Fibroblast of lung (primary cell): ENCODE measurements at regions not wholly inside any gene's neighbourhood (a gene's known extent, or its start where the extent isn't known, plus 50 kb on each side); places are given as distances from the start of the nearest gene placed in this dataset.

Experiments
- DNase-seq, 2 donors: peaks; one replicate each; pipeline versions ENCODE4 v3.0.0 to v3.0.0-alpha.2; 2010; ENCODE audit warnings: low read depth in 2 of 2
- H2AFZ ChIP-seq: 2 replicates; pipeline ENCODE4 v1.5.1; 2012; ENCODE audit warnings: low read length, control low read depth, inconsistent platforms
- H3K27ac ChIP-seq: 2 replicates; pipeline ENCODE4 v1.5.1; 2011; ENCODE audit warnings: low read length, control low read depth; ENCODE audit not compliant: insufficient read depth
- H3K27me3 ChIP-seq: 2 replicates; pipeline ENCODE4 v1.5.1; 2011; ENCODE audit warnings: mild to moderate bottlenecking, low read length; ENCODE audit not compliant: control insufficient read depth, insufficient read depth
- H3K36me3 ChIP-seq: 2 replicates; pipeline ENCODE4 v1.5.1; 2011; ENCODE audit warnings: low read length; ENCODE audit not compliant: control insufficient read depth, insufficient read depth
- H3K4me1 ChIP-seq: 2 replicates; pipeline ENCODE4 v1.5.1; 2011; ENCODE audit warnings: low read length; ENCODE audit not compliant: control insufficient read depth, insufficient read depth; ENCODE audit errors: extremely low read depth
- H3K4me2 ChIP-seq: 2 replicates; pipeline ENCODE4 v1.5.1; 2011; ENCODE audit warnings: low read length, control low read depth; ENCODE audit not compliant: insufficient read depth; ENCODE audit errors: extremely low read depth
- H3K4me3 ChIP-seq, 4 experiments: fragments of 200-600 bp in 1 of 4; sonication (generic) in 1 of 4; replicated peaks in 1 of 4; 2 replicates each; pipeline ENCODE4 v1.5.1; 2011 to 2016; ENCODE audit warnings: low read length in 4 of 4, low read depth in 3 of 4, mild to moderate bottlenecking in 3 of 4, control low read depth in 2 of 4, inconsistent platforms in 1 of 4, mixed read lengths in 1 of 4; ENCODE audit not compliant: insufficient read depth in 1 of 4; ENCODE audit errors: control extremely low read depth in 1 of 4
- H3K79me2 ChIP-seq: 2 replicates; pipeline ENCODE4 v1.5.1; 2012; ENCODE audit warnings: mild to moderate bottlenecking, low read length, inconsistent platforms; ENCODE audit not compliant: control insufficient read depth, insufficient read depth
- H3K9ac ChIP-seq: 2 replicates; pipeline ENCODE4 v1.5.1; 2011; ENCODE audit warnings: mild to moderate bottlenecking, low read length, control low read depth; ENCODE audit not compliant: insufficient read depth
- H3K9me3 ChIP-seq: 2 replicates; pipeline ENCODE4 v1.5.1; 2012; ENCODE audit warnings: low read depth, low read length; ENCODE audit not compliant: control insufficient read depth, insufficient read depth
- H4K20me1 ChIP-seq: 2 replicates; pipeline ENCODE4 v1.5.1; 2011; ENCODE audit warnings: low read length; ENCODE audit not compliant: control insufficient read depth, insufficient read depth; ENCODE audit errors: extremely low read depth
- EZH2 ChIP-seq: IDR thresholded peaks from 2 replicates; pipeline ENCODE4 v1.5.1; 2012; ENCODE audit warnings: low read length, control low read depth, mild to moderate bottlenecking; ENCODE audit errors: missing control alignments
- TF ChIP-seq, protein P1 (sequence below), 2 donors: IDR thresholded peaks in 1 of 2; conservative IDR thresholded peaks in 1 of 2; 1 replicate in 1 of 2; 2 replicates in 1 of 2; pipeline ENCODE4 v1.5.1; 2011 to 2012; ENCODE audit warnings: low read length in 2 of 2, control low read depth in 1 of 2, inconsistent platforms in 1 of 2, low read depth in 1 of 2, mild to moderate bottlenecking in 1 of 2

DNA sequence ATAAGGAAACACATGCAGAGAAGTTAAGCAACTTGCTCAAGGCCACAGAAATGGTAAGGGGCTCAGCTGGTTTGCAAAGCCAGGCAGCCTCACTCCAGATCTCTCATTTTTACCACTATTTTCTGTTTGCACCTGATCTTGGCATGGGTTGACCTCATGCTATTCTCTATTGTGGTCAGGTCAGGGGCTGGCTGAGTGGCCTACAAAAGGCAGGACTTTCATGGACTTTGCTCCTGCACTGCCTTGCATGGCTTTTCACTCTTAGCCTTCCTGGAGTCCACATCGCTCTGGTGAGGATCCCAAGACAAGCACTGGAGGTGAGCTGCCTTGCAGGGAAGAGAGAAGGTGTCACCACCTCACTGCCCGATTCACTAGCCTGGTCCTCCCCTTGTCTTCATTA lies 56.8 kb upstream of the CSF3R start:
- Histone ChIP-seq H3K4me3 (no peak overlapping the region), H3K27me3 (no peaks in the 10 kb centered on the region), H2AFZ (no peak overlapping the region), H3K9ac (no peak overlapping the region), H3K79me2 (no peaks in the 10 kb centered on the region), H3K4me1 (no peaks in the 10 kb centered on the region), H3K36me3 (no peaks in the 10 kb centered on the region), H3K9me3 (no peaks in the 10 kb centered on the region), H3K27ac (no peak overlapping the region), H3K4me2 (no peak overlapping the region), H4K20me1 (no peaks in the 10 kb centered on the region)
- TF ChIP-seq, protein P1, sequence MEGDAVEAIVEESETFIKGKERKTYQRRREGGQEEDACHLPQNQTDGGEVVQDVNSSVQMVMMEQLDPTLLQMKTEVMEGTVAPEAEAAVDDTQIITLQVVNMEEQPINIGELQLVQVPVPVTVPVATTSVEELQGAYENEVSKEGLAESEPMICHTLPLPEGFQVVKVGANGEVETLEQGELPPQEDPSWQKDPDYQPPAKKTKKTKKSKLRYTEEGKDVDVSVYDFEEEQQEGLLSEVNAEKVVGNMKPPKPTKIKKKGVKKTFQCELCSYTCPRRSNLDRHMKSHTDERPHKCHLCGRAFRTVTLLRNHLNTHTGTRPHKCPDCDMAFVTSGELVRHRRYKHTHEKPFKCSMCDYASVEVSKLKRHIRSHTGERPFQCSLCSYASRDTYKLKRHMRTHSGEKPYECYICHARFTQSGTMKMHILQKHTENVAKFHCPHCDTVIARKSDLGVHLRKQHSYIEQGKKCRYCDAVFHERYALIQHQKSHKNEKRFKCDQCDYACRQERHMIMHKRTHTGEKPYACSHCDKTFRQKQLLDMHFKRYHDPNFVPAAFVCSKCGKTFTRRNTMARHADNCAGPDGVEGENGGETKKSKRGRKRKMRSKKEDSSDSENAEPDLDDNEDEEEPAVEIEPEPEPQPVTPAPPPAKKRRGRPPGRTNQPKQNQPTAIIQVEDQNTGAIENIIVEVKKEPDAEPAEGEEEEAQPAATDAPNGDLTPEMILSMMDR (conservative IDR thresholded peaks at IDR 0.05 in 1 of 2, IDR thresholded peaks at IDR 0.05 in 1 of 2; ENCODE audit: low read depth in 1 of 2, low read length in 2 of 2) = no peak
- no peak for TF ChIP-seq EZH2
- no peak for DNase-seq

DNA sequence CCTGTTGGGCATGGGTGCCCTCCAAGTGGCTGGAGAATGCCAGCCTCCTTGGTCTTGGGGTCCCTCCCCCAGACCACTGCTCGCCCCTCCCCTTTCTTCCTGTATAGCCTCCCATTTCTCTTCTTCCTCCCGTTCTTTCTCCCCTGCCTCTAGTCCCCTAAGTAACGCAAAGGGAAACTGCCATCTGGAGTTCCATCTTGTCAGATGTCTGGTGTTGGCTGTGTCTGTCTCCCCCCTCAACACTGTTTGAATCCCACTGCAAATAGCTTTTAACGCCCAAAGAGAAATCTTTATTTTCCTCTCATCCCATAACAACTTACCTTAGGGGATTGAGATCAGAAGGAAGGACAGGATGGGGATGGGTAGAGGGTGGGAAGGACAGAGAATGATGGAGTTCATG lies 55.3 kb upstream of the CSF3R start:
- no peak for DNase-seq
- Histone ChIP-seq H3K27me3 (no peaks in the 10 kb centered on the region), H3K4me2 (no peak overlapping the region), H3K79me2 (no peaks in the 10 kb centered on the region), H3K27ac (no peak overlapping the region), H2AFZ (no peak overlapping the region), H3K36me3 (no peaks in the 10 kb centered on the region), H3K9me3 (no peaks in the 10 kb centered on the region), H3K4me1 (no peaks in the 10 kb centered on the region), H4K20me1 (no peaks in the 10 kb centered on the region), H3K9ac (no peak overlapping the region), H3K4me3 (no peak overlapping the region)
- TF ChIP-seq, protein P1 (conservative IDR thresholded peaks at IDR 0.05 in 1 of 2, IDR thresholded peaks at IDR 0.05 in 1 of 2; ENCODE audit: low read depth in 1 of 2, low read length in 2 of 2) = no peak
- TF ChIP-seq EZH2 = no peak

DNA sequence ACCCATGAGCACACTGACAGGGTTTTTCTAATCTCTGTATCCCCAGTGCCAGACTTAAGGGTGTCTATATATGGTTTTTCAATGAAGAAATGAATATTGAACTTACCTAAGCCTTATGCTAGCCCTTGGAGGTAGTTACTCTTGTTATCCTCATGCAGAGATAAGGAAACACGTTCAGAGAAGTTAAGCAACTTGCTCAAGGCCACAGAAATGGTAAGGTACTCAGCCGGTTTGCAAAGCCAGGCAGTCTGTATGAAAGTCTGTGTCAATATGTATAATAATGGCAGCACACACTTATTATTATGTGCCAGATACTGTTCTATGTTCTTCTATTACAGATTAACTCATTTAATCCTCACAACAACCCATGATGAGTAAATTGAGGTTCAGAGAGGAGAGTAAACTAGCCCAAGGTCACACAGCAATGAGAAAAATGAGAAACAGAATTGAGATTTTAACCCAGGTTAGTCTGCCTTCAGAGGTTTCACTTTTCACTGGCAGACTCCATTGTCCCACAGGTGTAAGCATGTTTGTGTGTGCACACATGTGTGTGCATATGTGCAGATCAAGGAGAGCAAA lies 54.6 kb upstream of the CSF3R start:
- H3K4me1 ChIP-seq = no peaks in the 10 kb centered on the region
- H3K27ac ChIP-seq = no peak overlapping the region
- H2AFZ ChIP-seq = no peak overlapping the region
- no peak overlapping the region for H3K9ac ChIP-seq
- H3K27me3 ChIP-seq = no peaks in the 10 kb centered on the region
- DNase-seq = no peak
- no peaks in the 10 kb centered on the region for H4K20me1 ChIP-seq
- H3K4me3 ChIP-seq = no peak overlapping the region
- H3K9me3 ChIP-seq = no peaks in the 10 kb centered on the region
- TF ChIP-seq EZH2 = no peak
- TF ChIP-seq, protein P1 (conservative IDR thresholded peaks at IDR 0.05 in 1 of 2, IDR thresholded peaks at IDR 0.05 in 1 of 2; ENCODE audit: low read depth in 1 of 2, low read length in 2 of 2) = no peak
- no peaks in the 10 kb centered on the region for H3K36me3 ChIP-seq
- no peaks in the 10 kb centered on the region for H3K79me2 ChIP-seq
- no peak overlapping the region for H3K4me2 ChIP-seq
